ENCODE measurements at regions not wholly inside any gene's neighbourhood (a gene's known extent, or its start where the extent isn't known, plus 50 kb on each side); places are given as distances from the start of the nearest gene placed in this dataset.

DNA sequence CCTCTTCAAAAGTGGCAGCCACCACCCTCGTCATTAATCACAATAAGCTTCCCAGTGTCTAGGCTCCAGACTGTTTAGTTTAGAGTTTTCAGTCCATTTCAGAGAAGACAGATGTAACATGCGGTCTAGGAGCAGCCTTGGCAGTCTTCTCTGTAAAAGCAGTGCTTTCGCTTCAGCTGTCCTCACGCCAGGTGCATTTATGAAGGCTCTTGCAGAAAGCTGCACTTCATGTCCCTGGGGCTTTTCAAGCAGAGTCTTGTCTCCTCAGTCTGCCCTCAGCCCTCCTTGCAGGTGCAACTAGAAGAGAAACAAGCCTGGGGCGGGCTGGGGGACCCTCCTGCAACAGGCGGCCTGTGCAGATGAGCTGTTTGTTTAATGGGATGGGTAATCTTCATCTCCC is 281.9 kb downstream of the DRD1 start:
- DNase-seq = no peak

DNA sequence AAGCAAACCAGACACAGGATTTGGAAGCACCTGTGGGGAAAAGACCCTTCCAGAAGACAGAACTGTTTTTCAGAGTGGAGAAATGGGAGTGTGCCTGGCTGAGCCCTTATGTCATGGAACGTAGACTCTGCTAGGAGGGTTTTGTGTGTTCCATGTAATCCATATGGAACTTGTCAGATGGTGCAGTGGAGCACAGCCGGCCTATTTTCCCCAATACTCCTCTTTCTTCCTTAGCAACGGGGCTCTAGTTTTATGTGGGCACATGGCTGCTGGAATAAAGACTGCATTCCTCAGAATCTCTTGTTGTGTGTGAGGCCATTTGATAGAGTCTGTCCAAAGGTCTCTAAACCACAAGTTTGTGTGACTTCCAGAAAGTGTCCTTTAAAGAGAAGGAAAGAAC is 284.0 kb downstream of the DRD1 start:
- DNase-seq = no peak

DNA sequence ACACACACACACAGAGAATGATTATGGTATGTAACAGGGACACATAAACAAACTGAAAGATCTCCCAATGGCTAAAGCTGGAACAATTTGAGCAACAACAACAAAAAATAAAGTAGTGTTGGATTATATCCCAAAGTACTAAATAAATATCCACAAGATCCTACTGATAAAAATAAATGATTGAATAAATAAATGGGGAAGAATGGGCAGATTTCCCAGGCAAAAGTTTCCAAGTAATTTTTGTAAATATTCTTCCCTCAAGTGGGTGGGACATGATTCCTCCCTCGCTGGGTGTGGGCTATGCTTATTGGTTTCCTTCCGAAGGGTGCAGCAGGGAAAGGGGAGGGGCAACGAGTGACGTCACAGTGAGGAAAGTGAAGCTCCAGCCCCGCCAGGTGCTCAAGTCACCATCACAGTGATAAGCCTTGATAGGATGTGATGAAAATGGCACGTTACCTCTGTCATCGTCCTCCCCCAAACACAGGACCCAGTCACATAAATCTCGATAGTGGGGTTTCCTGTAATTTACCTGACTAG is 295.3 kb downstream of the DRD1 start:
- no peak for DNase-seq

DNA sequence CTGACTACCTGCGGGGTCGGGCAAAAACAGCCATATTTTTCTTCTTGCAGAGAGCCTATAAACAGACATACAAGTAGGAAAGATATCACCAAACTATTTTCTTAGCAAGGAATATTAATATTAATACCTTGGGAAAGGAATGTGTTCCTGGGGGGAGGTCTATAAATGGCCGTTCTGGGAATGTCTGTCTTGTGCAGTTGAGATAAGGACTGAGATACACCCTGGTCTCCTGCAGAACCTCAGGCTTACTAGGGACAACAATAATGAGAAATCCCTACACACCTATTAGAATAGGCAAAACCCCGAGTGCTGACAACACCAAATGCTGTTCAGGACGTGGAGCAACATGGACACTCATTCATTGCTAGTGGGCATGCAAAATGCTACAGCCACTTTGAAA is 297.2 kb downstream of the DRD1 start:
- DNase-seq = no peak

DNA sequence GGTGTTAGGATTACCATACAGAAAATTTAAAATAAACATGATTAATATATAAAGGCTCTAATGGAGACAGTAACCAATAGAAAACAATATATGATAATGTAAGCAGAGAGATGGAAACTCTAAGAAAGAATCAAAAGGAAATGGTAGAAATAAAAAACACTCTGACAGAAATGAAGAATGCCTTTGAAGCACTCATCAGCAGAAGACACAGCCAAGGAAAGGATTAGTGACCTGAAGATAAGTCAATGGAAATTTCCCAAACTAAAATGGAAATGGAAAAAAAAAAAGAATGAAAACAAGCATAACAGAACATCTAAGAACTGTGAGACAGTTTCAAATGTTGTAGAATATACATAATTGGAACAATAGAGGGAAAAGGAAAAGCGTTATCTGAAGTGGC is 302.6 kb downstream of the DRD1 start:
- no peak for DNase-seq

DNA sequence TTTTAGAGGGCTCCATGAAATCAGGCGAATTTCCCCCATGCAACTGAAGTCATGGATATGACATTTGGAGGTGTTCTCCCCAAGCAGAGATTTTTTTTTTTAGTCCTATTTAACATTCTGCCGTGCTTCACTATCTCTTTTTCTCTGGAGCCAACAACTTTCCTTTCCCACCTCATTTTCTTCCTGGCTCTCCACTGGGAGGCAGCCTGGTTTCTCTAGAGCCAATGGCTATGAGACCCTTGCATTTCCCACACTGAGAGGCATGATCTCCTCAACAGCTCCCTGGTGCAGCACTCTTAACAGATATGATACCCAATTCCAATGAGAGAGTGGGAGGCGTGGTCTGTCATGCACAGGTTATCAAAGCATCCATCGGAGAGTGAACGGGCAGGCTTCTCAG is 310.8 kb downstream of the DRD1 start:
- DNase-seq = no peak

DNA sequence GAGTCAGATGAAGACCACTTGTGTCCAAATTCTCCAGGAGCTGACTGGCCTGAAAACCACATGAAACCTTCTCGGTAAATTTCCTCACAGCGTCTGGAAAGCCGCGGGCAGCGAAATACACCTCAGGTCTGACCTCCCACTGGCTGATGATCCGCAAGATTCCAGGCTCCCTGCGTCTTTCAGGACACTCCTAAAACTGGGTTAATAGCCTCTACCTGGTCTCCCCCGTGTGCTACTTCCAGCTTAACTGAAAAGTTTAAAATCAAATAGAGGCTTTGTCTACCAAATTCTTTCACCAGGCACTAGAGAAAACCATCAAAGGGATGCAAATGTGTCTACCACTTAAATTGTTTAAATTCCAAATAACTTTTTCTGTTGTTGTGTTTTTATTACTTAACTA is 312.6 kb downstream of the DRD1 start:
- no peak for DNase-seq

DNA sequence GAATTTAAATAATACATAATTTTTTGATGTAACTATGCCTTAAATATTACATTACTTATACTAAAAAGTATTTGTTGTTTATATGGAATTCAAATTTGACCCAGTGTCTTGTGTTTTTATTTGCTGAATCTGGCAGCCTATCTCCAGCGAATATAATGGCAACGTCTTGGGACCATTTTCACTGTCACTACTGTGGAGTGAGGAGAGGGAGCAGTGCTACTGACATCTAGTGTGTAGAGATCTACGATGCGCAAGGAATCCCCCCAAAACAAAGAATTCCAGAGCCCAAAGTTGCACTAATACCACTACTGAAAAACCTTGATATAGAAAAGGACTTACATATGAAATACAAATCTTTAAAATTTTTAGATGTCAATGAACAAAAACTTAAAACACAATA is 314.4 kb downstream of the DRD1 start:
- DNase-seq = no peak

DNA sequence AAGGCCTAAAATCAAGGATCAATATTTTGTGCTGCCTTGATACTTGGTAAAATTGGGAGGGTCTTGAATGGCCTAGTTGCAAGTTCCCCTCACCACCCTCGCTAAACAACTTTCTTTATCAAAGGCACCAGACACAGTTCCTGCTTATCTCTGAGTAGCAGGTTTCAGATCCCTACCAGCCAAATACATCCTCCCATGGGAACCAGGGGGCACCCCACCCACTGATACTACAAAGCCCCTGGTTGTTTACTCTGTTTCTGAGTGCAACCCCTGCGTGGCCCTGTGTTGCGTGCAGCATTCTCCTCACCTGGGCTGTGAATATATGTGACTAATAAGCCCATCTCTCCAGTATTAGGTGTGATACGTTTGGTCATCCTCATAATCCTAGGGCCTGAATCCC is 314.9 kb downstream of the DRD1 start:
- DNase-seq = no peak

DNA sequence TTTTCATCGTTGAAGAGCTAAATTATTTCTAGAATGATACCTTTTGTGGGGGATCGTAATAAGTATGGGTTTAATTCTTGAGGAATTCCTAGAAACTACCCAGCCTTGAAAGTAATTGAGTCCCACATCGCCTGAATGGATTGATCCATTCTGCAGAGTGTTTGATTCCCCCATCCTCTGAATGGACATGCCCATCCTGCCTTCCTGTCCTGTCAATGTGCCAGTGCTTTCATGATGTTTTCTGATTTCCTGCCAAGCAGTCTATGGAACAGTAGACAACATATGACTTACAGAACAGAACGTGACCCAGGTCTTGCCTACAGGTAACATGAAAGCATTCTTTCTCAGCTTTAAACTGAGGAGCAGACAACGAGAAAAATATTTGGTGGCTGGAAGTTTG is 319.2 kb downstream of the DRD1 start:
- DNase-seq = no peak

DNA sequence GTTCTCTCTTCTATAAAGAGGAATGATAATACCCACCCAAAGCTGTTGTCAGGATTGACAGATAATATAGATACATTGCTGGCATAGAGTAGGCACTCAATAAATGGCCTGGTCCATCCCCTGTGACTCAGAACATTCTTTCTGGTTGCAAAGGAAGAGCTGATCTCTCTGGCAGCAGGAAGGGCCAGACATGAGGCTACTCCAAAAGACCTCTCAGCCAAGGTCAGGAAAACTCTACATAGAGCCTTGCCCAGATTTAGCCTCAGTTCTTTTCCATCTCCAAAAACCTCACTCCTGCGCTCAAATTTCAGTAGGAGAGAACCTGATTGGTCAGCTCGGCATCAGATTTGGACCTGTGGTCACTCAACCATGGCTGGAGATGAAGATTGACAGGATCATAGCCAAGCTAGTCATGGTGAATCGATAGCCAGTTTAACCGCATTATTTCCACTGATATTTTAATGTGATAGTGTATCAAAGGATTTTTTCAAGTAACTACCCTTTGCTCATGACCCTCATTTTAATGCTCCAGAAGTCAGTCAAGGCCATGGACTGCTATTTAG is 319.6 kb downstream of the DRD1 start:
- DNase-seq = no peak

DNA sequence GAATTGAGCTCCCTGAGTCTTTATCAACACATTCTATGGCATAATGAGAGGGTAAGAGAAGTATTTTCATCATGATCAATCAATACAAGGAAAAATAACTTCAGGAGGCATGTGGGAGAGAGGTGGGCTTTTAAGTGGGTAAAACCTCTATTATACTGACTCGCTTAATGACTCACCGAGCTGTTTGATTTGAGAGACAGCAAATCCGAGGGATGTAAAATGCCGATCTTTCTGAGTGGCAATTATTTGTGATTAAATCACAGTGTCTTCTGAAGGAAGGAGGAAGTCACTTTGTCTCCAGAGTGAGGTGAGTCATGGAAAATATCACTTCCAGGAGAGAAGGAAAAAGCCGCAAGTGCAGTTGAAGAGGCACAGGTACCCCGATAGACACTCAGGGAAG is 320.4 kb downstream of the DRD1 start:
- no peak for DNase-seq

DNA sequence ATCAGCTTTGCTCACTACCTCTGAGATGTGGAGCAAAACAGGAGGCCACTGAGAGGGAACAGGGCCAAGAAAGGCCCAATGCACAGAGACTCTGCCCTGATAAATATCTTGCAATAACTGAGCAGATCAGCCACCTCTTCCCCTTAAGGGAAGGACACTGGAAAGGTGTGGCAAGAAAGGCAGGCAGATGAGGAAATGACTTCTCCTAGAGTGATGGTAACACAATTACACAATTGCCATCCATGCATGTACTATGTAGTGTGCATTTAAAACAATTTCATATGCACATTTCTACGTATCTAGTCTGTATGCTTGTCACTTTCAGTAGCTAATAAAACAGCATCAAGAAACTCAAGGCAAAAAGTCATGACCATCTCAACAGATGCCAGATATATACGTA is 322.5 kb downstream of the DRD1 start:
- DNase-seq = no peak

DNA sequence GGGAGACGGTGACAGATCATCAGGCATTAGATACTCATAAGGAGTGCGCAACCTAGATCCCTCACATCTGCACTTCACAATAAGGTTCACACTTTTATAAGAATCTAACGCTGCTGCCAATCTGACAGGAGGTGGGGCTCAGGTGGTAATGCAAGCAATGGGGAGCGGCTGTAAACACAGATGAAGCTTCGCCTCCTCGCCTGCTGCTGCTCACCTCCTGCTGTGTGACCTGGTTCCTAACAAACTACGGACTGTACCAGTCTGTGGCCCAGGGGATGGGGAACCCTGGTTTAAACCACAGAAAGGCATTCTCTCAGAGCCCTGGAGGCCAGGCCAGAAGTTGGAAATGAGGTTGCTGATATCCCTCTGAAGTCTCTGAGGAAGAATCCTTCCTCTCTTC is 323.6 kb downstream of the DRD1 start:
- no peak for DNase-seq

DNA sequence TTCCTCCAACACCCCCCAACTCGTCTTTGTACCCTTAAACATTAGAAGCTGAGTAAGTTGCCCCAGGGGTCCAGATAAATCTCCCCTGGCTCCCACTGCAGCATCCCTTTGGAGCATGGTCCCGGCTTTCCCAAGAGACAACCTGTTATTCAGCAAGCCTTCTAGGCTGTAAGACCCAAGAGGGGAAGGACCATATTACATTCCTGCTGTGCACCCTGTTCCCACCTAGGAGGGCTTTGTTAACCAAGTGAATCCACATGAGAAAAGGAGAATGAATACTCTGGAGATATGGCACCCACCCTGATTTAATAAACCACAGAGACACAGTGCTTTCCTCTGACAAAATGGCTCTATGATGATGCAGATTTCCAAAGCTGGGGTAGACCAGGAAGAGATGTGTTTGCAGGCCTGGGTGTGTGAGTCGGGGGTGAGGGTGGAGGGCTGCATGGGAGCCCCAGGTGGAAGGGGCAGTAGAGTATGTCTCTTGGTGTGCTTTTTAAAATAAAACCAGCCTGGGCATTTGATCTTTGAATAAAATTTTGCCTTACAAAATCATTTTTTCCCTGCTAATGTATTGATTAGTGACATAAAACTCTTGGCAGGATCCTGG is 325.2 kb downstream of the DRD1 start:
- DNase-seq = no peak

DNA sequence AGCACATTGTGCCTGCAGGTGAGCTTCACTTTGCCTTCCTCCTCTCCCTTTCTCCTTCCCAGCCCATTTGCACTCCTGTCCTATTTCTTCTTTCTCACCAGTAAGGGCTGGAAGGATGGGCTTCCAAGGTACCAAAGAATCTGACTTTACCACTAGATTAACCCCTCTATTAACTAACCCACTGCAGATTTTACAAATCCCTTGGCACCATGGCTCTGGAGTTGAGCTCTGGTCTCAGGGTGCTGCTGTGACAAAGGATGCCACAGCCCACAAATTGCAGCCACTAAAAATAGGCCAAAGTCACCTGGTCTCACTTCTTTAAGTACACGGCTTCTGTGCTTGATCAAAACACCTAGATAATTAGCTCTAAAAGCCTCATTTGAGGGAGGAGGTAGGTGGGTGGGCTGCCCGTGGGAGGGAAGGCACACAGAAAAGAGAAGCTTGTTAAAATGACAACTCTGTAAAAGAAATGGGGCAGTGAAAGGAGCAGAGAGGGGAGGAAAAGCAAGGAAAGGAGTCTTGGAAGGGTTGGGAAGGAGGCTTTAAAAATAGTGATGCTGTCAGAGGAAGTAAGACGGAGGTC is 327.4 kb downstream of the DRD1 start:
- DNase-seq = no peak

DNA sequence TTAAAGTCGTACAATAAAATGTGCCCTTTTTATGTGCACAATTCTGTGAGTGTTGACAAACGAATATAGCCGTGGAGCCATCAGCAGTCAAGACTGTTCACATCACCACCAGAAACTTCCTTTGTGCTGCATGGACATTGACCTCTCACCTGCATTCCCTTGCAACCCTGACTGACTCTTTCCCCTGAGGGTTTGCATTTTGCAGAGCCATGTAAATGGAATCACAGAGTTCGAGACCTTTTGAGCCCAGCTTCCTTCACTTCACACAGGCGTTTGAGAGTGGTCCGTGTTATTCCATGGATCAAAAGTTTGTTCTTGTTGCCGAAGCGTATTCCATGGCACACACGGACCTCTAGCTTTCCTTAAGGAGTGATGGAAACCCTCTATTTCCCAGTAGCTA is 328.2 kb downstream of the DRD1 start:
- no peak for DNase-seq

DNA sequence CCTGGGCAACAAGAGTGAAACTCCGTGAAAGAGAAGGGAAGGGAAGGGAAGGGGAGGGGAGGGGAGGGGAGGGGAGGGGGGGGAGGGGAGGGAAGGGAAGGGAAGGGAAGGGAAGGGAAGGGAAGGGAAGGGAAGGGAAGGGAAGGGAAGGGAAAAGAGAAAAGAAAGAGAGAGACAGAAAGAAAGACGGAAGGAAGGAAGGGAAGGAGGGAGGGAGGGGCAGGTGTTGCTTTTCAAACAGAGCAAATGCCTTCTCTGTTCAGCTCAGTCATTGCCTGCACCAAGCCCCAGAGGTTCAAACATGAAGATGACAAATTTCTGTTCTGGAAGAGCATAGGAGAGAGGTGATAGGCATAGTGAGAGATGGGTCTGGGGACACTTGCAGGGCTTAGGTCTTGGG is 330.0 kb downstream of the DRD1 start:
- DNase-seq = no peak

DNA sequence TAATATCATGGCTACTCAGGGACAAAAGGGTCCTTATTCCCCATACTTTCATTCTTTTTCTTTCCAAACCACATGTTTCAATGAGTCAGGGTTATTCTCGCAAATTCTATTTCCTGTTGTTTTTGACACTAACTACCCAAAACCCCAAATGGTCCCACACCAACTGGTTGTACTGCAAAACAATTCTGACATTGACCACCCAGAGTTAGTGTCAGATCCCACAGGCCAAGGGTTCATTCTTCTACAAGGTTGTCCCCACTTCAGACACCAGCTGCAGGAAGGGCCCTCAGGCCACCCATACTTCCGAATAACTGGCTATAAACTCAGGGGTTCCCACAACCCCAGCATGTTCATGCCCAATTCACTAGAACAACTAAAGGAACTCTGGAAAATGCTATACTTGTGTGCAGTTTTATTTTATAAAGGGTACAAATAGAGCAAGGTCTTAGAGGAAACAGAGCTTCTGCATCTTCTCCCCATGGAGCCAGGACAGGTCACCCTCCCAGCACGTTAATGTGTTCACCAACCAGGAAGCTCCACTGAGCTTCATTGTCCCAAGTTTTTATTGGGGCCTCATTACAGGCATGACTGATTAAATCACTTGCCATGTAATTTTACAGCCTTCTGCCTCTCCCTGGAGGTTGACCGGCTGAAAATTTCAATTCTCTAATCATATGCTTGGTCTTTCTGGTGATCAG is 334.8 kb downstream of the DRD1 start:
- DNase-seq = no peak

DNA sequence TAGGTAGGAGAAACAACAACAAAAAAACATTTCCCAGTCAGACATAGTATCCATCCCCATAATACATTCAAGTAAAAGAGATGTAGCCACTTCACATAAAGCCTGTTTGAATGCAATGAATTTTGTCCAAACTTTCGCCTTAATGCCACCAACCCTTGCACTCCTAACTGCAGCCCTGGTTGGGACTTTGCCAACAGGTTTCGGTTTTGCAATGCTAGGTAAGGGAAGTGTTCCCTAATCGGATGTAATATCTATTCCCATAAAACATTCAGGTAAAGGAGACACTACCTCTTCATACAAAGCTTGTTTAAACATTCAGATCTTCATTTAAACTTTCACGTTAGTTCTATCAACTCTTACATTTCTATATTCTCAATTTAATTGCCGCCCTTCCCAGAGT is 336.1 kb downstream of the DRD1 start:
- no peak for DNase-seq

DNA sequence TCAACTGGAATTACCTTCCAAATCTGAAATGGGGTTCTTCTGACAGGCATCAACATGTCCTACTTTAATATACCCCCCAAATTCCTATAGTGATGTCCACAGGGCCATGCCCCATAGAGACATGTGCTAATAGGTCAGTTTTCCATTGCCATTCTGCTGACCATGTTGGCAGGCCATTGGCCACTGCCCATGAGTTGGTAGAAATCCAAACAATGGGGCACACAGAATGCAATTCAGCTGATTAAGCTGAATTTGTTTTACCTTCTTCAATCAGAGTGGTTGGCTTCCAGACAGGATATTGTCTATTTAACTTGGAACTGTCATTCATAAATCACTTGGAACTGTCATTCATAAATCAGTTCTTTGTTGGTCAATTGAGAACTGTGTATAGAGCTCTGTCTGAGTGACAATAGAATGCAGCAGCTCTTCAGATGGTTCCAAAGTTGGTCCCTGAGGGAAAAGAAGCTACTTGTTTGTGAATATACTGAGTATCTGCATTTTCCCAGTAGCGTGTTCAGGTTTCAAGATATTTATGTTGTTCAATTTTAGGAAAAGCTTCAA is 336.9 kb downstream of the DRD1 start:
- no peak for DNase-seq

DNA sequence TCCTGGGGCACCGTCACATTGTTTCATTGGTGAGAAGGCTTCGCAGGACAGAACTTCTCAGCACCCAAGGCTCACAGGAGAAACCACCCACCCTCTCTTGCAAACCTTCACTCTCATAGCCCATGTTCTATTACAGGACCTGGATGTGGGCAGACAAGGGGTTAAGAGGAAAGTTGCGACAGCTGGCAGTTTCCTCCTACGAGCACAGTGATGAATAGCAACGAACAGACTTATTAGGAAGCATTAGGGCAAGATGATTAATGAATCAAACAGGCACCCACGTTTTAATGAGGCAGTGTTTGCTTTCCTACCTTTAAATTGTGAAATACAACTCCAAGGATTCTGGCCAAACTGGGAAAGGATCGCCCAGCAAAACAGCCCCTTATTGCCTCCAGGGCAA is 339.3 kb downstream of the DRD1 start:
- no peak for DNase-seq

DNA sequence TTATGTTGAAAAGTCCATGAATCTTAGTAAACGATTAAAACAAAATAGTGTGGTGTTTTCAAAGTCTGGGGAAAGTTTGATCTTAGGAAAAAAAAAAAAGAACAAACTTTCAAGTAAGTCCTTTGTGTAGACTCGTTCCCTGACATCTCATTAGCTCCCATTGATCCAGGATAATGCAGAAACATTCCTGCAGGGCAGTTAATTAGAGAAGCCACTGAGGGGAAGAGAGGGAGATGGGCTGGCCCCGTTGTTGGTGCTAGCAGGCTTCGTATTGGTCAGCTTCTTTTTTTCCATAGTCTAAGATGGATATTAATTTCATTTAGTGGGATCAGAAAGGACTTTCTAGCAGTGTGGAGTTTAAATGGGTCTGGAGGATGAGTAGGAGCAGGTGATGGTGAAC is 340.2 kb downstream of the DRD1 start:
- DNase-seq = no peak

DNA sequence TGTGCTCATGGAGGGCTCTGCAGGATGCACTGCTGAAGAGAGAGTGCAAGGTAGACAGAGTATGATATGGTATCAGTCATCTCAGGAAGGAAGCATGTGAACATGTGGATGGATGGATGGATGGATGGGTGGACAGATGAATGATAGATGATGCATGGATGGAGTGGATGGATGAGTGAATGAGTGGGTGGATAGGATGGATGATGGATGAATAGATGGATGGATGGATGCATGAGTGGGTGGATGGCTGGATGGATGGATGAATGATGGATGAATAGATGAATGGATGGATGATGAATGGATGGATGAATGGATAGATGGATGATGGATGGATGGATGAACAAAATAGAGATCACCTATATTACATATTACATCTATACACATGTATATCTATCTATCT is 341.3 kb downstream of the DRD1 start:
- DNase-seq = no peak
